SIG-M5 treated with dmso at 0.1 percent for 504 hours (cell line): ENCODE measurements at regions not wholly inside any gene's neighbourhood (a gene's known extent, or its start where the extent isn't known, plus 50 kb on each side); places are given as distances from the start of the nearest gene placed in this dataset.
"Not testable (repeated sequence)": the region's sequence is repeated elsewhere in the genome, so short reads cannot be mapped to it uniquely, and the experiment has no call there.

Experiments
- DNase-seq: peaks from one replicate; lab custom pipeline; 2025; ENCODE audit not compliant: unreplicated experiment; lab: John Stamatoyannopoulos, UW

DNA sequence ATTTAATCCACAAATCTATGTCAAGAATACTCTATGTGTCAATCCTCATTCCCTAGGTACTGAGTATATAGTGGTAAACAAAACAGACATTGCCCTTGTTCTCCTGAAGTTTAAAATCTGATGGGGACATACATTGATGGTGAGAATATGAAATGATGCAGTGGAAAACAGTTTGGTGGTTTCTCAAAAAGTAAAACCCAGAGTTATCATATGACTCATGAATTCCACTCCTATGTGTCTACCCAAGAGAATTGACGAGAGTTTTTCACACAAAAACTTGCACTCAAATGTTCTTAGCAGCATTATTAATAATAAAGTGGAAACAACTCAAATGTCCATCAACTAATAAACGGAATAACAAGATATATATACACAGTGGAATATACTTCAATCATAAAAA lies 586.7 kb downstream of the CCDC85A start:
- DNase-seq: no peak

DNA sequence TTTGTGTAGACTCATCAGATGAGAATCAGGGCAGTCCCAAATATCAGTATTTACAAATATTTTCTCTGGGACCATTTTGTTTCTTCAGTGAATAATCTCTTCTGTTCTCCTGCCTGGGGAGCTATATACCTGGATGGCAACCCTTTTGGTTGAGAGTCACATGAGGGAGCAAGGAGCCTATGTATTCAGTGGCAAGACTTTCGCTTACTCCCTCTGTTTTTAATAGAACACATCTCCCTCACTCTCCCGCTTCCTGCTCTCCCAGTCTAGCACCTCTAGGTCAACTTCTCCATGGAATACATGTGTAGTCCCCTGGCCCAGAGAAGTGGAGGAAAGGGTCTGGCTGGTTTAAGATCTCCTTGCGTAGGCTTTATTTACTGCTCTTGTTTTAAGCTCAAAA lies 600.3 kb downstream of the CCDC85A start:
- DNase-seq: no peak

DNA sequence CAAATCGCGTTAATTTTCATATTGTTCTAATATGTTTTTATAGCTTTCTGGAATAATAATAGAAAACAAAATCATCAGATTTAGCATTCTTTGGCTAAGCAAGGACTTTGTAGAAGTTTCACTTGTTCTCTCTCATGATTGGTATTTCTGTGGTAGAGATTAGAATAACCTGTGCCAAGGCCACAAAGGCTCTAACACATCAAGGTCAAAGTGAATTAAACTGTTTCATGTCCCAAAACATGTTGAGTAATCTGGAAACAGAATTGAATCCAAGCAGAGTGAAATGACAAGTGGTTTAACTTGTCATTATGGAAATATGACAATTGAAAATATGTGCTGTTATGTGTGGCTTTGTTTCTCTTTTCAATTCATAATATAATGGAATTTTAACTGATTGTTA lies 617.4 kb downstream of the CCDC85A start:
- DNase-seq: no peak

DNA sequence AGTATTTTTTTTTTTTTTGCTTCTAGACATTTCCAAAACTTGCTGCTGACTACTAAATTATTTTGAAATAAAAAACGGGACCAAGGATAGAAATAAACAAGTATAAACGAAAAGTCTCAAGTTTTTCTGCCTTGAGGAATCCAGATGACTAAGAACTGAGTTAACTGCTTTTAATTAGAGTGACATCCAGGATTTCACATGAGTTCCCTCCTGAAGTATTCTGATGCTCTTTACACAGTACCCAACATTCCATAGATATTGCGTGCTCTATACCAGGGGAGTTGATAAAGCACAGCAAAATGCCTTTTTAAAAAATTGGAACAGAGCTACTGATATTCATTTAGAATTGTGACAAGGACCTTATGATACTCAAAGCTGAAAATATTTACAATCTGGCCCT lies 618.0 kb downstream of the CCDC85A start:
- DNase-seq: no peak

DNA sequence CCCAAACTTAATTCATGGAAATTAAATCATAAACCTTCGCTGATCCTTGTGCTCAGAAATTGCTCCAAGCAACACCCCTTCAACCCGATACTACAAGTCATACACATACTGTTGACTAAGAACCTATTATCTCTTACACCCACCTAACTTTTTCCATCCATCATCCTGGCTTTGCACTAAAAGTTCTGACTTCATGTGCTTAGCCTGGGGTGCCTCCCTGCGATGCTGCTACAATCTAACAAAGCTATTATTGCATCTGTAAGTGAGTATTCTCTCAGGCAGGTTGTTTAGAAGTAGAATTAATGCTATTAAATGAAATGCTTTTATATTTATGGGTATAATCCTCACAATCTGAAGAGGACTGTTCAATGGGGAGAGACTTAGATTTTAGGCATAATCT lies 619.8 kb downstream of the CCDC85A start:
- DNase-seq: no peak

DNA sequence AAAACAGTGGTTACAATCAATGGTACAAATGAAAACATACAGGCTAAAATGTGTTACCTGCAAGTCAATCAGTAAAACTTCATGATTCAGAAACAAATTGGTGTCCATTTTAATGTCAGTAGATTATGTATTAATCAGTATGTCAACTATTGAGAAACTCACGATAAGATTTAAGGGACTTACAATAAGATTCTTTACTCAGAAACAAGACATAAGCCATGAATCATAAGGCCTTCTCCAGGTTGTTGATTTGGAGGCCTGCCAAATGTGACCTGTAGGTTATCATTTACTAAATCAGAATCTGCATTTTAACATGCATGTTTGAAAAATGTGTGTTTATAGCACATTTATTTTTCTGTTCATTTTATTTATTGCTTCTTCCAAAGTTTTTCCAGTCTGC lies 623.1 kb downstream of the CCDC85A start:
- DNase-seq: no peak

DNA sequence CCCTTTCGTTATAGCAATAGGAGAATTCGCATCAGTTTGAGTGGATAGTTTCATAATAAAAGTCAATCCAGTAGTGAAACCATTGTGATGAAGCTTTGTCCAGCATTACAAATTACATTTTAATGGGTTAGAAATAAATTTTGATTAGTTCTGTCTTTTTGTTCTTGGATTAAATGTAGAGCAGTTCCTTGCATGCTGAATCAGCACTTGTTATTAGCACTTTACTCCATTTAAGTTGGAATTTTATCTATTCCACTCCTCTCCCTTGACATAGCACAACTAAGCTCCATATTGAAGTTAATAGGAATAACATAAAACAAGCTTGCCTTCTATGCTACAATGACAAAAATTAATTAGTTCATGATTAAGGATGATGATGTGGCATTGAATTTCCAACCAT lies 624.1 kb downstream of the CCDC85A start:
- no peak for DNase-seq

DNA sequence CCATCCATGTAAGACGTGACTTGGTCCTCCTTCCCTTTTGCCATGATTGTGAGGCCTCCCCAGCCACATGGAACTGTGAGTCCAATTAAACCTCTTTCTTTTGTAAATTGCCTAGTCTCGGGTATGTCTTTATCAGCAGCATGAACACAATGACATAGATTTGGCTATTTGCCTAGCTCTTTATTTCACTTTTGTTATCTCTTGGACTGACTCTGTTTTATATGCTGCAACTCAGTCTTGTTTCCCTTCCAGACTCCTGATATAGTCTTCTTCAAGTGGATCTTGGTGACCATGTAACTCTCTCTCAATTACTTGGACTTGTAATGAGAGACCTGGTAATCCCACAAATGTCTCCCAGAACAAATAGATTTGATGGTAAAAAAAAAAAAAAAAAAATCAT lies 627.6 kb downstream of the CCDC85A start:
- no peak for DNase-seq

DNA sequence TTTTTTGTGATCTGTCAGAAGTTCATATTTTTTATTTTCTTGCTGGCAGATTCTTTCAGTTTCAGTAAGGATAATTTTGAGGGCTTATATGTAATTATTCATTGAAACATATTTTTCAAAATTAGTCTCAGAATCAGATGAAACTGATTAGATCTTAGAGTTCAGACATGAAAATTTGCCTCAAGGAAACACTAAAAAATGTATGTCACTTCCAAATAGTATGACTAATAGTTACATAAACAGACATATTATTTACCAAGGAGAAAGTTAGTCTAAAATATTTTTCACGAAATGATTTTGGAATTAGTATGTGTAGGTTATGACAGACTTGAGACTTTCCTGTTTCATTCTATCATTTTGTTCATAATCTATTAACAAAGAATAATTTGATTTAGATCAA lies 628.6 kb downstream of the CCDC85A start:
- no peak for DNase-seq

DNA sequence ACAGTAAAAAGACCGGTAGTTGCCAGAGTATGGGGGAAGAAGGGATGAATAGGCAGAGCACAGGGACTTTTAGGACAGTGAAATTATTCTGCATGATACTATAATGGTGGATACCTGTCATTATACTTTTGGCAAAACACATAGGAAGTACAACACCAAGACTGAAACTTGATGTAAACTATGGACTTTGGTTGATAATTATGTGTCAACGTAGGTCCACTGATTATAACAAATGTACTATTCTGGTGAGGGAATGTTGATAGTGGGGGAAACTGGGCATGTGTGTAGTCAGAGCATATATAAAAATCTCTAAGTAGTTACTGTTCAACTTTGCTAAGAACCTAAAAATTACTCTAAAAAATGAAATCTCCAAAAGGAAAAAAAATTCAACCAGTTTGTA lies 629.7 kb downstream of the CCDC85A start:
- DNase-seq: no peak

DNA sequence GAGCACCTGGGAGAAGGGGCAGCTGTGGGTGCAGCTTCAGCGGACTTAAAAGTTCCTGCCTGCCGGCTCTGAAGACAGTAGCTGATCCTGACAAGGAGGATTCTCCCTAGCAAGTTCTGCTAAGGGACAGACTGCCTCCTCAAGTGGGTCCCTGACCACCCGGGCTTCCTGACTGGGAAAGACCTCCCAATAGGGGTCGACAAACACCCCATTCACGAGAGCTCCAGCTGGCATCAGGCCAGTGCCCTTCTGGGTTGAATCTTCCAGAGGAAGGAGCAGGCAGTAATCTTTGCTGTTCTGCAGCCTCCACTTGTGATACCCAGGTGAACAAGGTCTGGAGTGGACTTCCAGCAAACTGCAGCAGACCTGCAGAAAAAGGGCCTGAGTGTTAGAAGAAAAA lies 632.9 kb downstream of the CCDC85A start:
- no peak for DNase-seq

DNA sequence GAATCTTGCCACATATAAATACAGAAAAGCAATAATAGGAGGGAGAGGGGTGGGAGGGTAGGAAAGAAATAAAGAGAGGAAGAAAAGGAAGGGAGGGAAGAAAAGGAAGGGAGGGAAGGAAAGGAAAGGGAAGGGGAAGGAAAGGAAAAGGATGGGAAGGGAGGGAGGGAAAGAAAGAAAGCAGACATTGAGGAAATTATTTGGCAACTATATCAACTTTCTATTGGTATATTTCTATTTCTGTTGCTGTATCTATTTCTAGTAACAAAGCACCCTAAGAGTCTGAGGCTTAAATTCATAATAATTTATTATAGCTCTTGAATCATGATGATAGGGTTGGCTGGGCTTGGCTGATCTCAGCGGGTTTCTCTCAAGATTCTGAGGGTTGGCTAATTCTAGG lies 648.0 kb downstream of the CCDC85A start:
- DNase-seq: no peak

DNA sequence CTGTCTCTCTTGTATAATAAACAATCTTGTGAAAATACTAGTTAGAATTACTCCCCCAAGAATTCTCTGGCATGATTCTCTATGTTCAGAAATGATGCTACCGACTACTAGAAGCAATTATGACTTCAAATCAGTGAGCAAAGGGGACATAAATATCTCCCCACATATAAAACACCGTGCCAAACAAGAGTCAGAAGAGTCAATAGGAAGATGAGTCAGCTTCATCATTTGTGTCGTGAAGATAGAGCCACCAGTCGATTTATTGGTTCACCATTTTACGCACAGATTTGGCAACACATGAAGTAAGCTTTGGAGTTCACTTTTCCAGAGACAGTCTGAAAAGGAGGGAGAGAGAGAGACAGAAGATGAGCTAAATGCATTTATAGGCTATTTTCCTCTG lies 650.9 kb downstream of the CCDC85A start:
- DNase-seq: no peak

DNA sequence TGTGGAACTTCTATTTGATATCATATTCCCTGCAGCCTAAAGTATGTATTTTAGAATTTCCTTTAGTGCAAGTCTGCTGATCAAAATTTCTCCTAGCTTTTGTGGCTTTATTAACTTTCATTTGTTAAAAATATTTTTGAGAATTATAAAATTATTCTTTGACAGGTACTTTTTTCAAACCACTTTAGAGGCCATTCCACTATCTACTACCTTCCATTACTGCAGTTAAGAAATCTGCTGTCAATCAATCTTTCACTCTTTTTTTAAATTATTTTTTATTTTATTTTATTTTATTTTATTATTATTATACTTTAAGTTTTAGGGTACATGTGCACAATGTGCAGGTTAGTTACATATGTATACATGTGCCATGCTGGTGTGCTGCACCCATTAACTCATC lies 656.2 kb downstream of the CCDC85A start:
- not testable (repeated sequence) for DNase-seq

DNA sequence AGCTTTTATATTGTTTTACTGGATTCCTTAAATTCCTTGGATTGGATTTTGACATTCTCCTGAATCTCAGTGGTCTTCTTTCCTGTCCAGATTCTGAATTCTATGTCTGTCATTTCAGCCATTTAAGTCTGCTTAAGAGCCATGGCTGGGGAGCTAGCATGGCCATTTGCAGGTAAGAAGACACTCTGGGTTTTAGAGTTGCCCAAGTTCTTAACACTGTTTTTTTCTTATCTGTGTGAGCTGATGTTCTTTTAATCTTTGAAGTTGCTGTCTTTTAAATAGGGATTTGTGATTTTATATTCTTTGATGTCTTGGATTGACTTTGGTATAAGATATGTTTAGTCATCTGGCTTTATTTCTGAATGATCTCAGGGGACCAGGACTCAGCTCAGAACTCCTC lies 677.2 kb downstream of the CCDC85A start:
- no peak for DNase-seq

DNA sequence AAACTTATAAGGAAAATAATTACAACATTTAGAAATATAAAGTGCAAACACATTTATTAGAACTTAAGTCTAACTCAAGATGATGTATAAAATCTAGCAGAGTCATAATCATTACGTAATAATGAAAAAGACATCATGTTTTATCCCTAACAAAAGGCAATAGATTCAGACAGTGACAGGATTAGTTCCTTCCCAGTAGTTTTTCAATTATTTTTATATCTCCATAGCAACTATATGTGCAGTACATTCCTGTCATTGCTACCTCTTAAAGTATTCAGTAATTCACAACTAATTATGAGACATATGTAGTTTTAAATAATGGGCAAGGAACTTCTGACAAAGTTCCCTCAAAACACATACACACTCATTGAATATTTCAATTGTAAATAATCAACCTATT lies 687.9 kb downstream of the CCDC85A start:
- DNase-seq: no peak

DNA sequence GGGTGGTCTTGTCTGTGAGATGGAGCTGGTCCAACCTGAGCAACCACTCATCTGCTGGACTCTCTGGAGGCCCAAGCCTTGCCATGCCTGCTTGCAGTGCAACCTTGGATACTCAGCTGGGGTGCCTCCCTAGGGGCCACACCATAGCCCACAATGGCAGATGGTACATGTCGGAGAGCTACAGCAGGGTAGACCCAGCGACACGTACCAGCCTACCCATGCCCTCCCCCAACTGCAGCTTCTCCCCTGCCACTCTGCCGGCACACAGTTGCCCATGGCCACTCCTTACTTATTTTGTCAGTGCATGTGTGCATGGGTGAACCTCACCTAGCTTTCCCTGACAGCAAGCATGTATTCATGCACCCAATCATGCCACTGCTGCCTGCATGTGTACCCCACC lies 690.9 kb downstream of the CCDC85A start:
- no peak for DNase-seq

DNA sequence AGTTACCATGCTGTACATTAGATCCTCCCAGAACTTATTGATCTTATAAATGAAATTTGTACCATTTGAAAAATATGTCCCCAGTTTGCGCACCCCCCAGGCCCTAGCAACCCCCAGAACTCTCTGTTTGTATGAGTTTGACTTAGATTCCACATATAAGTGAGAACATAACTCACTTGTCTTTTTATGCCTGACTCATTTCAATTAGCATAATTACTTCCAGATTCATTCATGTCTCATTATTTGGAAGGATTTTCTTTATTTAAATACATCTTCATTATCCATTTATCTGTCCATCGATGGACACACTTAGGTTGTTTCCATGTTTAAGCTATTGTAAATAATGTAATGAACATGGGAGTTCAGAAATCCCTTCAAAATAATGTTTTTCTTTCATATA lies 705.9 kb downstream of the CCDC85A start:
- DNase-seq: no peak

DNA sequence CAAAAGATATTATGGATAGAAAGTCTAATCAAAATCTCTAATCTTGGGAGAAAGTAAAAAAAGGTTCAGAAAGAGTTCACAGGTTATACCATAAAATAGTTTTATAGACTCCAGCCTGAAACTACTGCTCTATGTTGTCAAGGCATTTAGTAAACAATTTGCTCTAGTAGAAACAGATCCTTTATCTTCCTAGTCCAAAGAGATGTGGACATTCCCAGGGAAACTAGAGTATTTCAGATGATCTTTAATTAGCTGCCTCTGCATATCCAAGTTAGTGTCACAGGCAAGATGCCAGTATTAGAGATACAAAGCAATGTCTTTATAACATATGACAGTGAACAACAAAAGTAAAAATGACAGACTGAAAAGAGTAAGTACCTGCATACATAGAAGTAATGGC lies 708.6 kb downstream of the CCDC85A start:
- DNase-seq: no peak

DNA sequence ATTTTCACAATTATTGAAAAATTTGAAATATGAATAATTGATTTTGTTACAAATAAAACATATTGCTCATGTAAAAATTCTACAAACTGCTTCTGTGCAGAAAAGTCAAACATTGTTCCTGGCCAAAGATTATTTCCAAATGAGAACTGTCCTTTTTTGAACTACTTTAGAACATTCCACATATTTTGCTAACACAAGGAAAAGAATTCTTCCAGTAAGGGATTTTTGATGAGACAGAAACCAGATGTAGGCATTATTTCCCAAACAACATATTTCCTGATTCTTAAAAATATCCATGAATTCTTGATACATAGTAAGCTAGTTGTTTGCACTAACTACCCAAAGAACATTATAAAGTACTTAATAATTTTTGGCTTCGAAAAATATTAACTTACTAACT lies 715.2 kb downstream of the CCDC85A start:
- DNase-seq: no peak

DNA sequence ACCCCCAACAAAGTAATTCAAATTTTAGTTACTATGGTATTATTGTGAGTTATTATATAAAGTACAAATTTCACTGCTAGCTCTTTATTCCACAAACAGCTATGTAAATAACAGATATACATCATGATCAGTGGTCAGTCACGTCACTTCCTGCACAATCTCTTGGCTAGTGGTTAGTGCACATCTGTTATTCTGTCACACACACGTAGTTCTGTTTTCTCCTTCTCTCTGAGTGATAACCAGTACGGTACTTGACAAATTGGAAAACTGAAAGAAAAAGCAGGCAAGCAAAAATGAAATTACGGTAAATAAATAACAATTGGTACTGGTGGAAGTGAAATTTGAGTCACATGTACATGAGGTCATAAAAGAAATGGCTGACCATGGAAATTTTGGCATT lies 728.7 kb downstream of the CCDC85A start:
- DNase-seq: no peak

DNA sequence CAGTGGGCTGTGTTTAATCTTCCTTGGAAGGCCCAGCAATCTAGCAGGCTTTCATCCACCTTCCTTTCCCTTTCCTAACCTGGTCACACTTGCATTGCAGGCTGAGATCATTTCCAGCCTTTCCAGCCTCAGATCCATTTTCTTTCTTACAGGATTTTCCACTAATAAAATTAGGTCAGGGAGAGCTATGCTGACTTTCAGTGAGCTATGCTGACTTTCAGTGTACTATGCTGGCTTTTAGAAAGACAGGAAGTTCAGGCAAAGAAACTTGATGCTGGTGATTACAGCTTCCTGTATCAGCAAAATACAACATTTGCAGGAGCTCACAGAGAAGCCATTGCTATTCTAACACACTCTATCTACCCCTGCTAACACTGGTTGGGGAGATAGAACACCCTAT lies 735.0 kb downstream of the CCDC85A start:
- no peak for DNase-seq

DNA sequence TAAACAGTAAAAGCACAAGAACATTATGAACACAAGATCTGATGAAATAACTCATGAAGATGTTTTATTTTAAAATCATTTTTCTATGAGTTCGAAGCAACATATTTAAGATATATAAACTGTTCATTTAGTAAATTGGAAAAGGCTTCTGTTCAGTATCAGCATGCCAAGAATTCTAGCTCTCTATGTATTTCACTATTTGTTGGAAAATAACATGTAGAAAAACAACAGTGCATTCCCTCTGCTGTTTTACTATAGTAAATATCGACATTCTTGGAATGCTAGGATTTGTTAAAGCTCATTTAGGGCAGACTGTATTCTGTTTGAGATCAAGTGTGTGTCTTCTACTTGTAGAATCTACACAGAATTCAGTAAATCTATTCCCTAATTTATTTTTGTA lies 750.2 kb downstream of the CCDC85A start:
- DNase-seq: no peak

DNA sequence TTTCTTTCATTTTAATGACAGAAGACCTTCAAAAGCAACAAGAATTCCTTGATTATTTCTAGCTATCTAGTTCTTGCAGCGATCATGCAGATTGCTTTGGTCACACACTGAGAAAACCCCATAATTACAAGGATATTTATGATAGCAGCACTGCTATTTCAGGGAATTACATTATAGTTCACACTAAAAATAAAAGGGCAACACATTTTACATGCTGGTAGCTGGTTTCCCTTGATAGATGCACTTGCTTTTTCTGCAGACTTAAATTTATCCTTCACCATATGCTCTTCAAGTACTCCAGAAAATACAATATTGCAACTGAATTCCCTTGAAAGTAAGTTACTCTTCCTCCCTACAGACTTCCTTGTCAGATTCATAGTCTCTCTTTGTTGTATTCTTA lies 751.1 kb downstream of the CCDC85A start:
- no peak for DNase-seq
